VCaP (cell line): ENCODE measurements at regions not wholly inside any gene's neighbourhood (a gene's known extent, or its start where the extent isn't known, plus 50 kb on each side); places are given as distances from the start of the nearest gene placed in this dataset.

ENCODE experiments used
- H3K27ac ChIP-seq: fragments of 450-650 bp; 2 replicates; pipeline ENCODE4 v1.5.1; 2017
- TF ChIP-seq, protein P1 (sequence below): fragments of 450-650 bp; conservative IDR thresholded peaks from 2 replicates; pipeline ENCODE4 v1.5.1; 2017; ENCODE audit warnings: mild to moderate bottlenecking, moderate library complexity

DNA sequence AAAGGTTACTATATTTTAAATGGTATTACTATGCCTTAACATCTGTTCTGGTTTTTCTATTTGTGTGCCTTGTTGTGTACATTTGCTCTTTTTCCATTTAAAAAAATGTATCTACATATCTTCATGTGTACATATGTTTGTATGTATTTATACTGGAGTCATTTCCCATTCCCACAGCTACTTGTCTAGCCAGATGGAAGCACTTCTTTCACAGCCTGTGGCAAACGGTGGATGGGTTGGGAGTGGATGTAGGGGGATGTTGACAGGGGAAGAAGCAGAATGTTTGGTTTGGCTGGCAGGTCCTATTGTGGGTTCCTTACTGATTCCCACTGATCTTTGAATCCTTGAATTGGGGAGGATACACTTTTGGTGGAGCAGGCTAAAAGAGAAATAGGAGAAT lies 93.6 kb upstream of the CNTNAP4 start:
- TF ChIP-seq, protein P1, sequence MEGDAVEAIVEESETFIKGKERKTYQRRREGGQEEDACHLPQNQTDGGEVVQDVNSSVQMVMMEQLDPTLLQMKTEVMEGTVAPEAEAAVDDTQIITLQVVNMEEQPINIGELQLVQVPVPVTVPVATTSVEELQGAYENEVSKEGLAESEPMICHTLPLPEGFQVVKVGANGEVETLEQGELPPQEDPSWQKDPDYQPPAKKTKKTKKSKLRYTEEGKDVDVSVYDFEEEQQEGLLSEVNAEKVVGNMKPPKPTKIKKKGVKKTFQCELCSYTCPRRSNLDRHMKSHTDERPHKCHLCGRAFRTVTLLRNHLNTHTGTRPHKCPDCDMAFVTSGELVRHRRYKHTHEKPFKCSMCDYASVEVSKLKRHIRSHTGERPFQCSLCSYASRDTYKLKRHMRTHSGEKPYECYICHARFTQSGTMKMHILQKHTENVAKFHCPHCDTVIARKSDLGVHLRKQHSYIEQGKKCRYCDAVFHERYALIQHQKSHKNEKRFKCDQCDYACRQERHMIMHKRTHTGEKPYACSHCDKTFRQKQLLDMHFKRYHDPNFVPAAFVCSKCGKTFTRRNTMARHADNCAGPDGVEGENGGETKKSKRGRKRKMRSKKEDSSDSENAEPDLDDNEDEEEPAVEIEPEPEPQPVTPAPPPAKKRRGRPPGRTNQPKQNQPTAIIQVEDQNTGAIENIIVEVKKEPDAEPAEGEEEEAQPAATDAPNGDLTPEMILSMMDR: no peak

DNA sequence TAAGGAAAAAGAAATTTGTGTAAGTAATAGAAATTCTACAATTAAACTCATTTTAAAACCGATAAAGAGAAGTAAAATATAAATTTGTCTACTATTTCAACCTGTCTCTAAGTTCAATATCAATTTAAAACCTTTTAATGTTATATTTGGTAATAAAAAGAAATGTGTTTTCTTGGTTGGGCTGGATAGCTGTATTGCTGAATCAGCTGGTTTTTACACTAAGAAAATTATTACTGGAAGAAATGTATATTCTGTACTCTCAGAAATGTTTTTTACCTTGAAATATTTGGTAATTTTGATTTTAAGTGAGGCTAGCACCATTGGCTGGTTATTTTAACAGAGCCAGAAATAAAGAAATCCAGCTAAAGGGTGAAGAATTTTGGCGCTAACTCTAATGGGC lies 87.1 kb upstream of the CNTNAP4 start:
- no peak overlapping the region for H3K27ac ChIP-seq
- TF ChIP-seq, protein P1: no peak

More for the DNA sequence above, 93.6 kb upstream of the CNTNAP4 start:
- H3K27ac ChIP-seq: no peak overlapping the region

DNA sequence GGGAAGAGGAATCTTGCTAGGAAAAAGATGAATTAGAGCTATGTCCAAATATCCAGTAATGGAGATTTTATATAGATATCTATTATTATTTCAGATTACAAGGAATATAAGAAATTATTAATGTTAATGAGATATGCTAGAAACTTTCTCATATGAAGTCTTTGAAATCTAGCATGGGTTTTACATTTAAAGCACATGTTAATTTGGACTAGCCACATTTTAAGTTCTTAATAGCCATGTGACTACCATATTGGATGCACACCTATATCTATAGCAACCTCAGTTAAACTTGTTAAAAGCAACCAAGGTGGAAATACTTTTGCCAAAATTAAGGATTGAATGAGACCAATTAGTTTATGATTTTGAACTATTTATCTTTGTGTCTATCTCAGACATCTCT lies 86.7 kb upstream of the CNTNAP4 start:
- TF ChIP-seq, protein P1: no peak
- H3K27ac ChIP-seq: no peak overlapping the region

DNA sequence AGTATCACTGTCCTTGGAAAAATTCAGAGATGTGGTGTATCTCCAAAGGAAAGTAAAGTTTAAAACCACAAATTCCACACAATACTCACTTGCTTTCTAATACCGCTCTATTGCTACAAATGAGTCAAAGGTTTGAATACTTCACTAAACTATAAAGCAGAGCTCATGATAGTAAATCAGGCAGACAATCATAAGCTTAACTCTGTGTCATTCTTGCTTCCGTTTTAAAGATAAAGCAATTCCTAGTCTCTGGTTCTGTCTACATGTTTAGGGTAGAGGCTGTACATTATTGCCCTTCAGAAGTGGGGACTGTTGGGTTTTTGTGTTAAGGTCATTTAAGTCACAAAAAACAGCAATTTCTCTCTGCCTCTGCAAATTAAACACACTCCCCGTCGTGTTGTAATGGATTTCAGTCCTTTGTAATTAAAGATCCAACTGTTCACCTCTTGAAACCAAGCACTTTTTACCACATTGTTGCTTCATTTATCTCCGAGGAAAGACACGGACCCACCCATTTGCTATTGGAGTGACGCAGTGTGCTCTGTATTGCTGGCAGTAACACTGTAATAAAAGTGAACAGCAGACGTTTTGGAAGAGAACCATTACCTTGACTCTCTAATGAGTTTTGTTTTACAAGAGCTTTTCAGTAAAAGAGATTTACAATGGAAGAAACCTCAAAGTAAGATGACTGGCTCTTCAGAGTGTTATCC lies 83.1 kb upstream of the CNTNAP4 start:
- H3K27ac ChIP-seq: no peak overlapping the region
- TF ChIP-seq, protein P1: no peak

DNA sequence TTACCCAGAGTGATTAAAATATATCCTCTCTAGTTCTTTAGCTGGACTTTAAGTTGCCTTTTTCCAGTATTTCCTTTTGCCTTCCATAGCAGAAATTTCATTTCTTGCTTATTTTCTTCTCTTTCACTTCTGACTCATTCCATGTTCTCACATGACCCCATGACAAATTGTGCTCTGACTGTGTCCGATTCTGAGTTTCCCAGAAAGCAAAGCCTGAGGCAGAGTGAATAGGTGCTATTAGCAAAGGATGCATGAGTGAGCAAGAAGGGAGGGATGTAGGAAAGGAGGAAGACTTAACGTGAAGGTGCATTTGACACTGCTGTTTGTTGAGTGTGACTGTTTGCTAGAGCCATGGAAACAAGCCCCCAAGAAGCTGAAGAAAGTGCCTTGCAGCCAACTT lies 82.6 kb upstream of the CNTNAP4 start:
- TF ChIP-seq, protein P1: no peak
- no peak overlapping the region for H3K27ac ChIP-seq

DNA sequence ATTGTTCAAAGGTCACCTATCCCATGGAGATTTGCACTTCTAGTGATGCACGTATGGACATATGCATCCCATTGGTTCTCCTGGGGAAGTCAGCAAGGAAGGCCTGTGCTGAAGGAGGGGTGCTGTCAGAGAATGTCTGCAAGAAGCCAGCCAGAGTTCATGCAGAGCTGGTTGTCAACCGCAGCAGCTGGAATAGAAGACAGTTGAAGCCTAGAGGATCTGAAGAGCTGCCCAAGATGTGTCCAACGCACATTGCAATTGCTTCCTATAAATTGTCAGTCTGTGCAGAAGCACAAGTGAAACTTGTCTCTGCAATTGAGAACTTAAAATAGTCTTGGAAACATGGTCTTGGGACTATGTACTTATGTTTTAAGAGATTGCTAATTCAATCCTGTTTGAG lies 82.1 kb upstream of the CNTNAP4 start:
- TF ChIP-seq, protein P1: no peak
- no peak overlapping the region for H3K27ac ChIP-seq

DNA sequence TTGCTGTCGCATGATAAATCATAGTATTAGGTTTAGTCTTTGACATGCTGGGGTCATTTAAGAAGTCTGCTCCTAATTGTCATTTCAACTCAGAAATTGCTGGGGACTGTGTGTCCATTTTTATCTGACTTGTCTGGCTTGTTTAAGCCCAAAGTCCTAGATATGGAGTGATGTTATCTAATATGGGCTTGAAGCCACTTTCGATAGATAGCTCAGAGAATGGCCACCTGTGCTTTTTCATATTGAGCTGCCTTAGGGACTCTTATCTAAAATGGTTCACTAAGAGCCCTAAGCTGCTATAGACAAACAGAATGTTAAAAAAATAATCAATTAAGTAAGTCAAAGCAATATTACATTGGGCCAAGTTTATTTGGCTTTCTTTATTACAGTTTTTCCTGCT lies 81.6 kb upstream of the CNTNAP4 start:
- no peak overlapping the region for H3K27ac ChIP-seq
- TF ChIP-seq, protein P1: no peak
